HEK293T (cell line): ENCODE measurements at regions not wholly inside any gene's neighbourhood (a gene's known extent, or its start where the extent isn't known, plus 50 kb on each side); places are given as distances from the start of the nearest gene placed in this dataset.

Source experiments
- BHLHE40 ChIP-seq: fragments of 450-650 bp; IDR thresholded peaks from 2 replicates; pipeline ENCODE4 v1.6.1; 2016; ENCODE audit warnings: mild to moderate bottlenecking, moderate library complexity, borderline replicate concordance
- L3MBTL2 ChIP-seq: fragments of 450-650 bp; conservative IDR thresholded peaks from 2 replicates; pipeline ENCODE4 v1.6.1; 2016; ENCODE audit warnings: mild to moderate bottlenecking
- SP1 ChIP-seq: fragments of 450-650 bp; IDR thresholded peaks from 2 replicates; pipeline ENCODE4 v1.6.1; 2017

DNA sequence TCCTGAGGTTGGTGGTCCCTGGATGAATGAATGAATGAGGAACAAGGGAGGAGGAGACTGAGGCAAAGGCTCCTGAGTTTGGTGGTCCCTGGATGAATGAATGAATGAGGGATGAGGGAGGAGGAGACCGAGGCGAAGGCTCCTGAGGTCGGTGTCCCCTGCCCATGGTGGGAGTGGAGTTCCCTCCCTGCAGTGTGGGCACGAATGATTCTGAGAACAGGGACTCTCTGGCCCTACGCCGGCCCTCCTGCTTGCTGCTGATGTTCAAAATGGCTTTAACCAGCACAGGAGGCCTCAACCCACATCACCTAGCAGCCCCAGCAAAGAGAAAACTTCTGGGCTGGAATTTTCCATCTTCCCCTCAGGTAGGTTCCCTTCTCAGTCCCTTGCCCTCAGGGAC lies 377.8 kb downstream of the IRX2 start:
- TF ChIP-seq L3MBTL2: no peak
- no peak for TF ChIP-seq BHLHE40
- TF ChIP-seq SP1: no peak
